ENCODE measurements at regions not wholly inside any gene's neighbourhood (a gene's known extent, or its start where the extent isn't known, plus 50 kb on each side); places are given as distances from the start of the nearest gene placed in this dataset.

DNA sequence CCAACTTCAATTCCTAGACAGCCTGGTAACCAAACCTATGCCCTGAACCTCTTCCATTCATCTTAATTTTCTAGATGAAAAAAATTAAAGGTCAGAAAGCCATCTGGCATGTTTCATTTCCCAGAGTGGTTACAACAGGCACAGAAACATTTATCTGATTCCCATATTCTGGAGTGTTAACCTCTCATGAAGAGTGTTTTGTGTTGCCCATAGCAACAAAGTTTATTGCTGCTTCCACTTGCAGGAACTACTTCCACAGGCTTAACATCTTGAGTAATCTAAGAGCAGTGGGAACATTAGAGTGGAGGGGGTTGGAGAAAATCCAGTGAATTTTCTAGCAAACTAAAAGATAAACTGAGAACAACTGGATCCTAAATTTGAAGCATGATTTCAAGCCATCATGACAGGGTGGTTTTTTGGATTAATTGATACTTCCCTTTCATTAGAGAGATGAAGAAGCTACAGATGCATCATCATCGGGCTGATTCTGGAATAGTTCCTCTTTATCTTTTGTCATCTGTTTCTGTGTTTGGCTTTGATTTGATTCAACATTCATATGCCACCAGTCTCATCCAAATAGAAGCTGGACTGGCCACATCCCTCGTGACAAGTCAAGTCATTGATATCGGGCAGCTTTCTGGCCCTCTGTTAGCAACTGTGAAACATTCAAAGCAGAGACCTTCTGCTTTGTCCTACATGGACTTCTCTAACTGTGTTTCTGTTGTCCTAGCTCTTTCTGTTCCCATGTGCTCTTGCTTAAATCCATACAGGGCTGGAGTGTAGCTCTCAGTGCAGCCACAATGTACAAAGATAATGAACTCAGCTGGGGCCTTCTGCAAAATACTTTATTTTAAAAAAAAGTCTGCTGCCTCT lies 167.3 kb downstream of the MID1IP1 start:
- Mint-ChIP-seq H3K9me3 (peaks cover 64% of the 10 kb centered on the region), H3K4me1 (no peaks in the 10 kb centered on the region), H3K27me3 (ENCODE audit: insufficient read depth) (no peaks in the 10 kb centered on the region), H3K4me3 (no peak overlapping the region), H3K27ac (no peak overlapping the region), H3K36me3 (ENCODE audit: low read depth) (no peaks in the 10 kb centered on the region)
- H3K27ac ChIP-seq (ENCODE audit: low read depth, low read length): no peak overlapping the region
- DNase-seq: no peak
- no peak overlapping the region for H3K9ac ChIP-seq (ENCODE audit: extremely low read depth, low read length, poor library complexity, severe bottlenecking)
- H3K4me1 ChIP-seq (ENCODE audit: control insufficient read depth, insufficient read depth, low read length): no peaks in the 10 kb centered on the region
- no peaks in the 10 kb centered on the region for H3K27me3 ChIP-seq (ENCODE audit: control insufficient read depth, insufficient read depth, low read length, poor library complexity, severe bottlenecking)
- H3K9me3 ChIP-seq (ENCODE audit: control insufficient read depth, low read length): peaks cover 8% of the 10 kb centered on the region
- H3K36me3 ChIP-seq (ENCODE audit: control insufficient read depth, insufficient read depth, low read length): no peaks in the 10 kb centered on the region
- no peak overlapping the region for H3K4me3 ChIP-seq (ENCODE audit: low read length)
- TF ChIP-seq, protein P1, sequence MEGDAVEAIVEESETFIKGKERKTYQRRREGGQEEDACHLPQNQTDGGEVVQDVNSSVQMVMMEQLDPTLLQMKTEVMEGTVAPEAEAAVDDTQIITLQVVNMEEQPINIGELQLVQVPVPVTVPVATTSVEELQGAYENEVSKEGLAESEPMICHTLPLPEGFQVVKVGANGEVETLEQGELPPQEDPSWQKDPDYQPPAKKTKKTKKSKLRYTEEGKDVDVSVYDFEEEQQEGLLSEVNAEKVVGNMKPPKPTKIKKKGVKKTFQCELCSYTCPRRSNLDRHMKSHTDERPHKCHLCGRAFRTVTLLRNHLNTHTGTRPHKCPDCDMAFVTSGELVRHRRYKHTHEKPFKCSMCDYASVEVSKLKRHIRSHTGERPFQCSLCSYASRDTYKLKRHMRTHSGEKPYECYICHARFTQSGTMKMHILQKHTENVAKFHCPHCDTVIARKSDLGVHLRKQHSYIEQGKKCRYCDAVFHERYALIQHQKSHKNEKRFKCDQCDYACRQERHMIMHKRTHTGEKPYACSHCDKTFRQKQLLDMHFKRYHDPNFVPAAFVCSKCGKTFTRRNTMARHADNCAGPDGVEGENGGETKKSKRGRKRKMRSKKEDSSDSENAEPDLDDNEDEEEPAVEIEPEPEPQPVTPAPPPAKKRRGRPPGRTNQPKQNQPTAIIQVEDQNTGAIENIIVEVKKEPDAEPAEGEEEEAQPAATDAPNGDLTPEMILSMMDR (conservative IDR thresholded peaks at IDR 0.05): no peak
- WGBS, 2 experiments (ENCODE audit: insufficient coverage in 1 of 2, insufficient read length in 1 of 2): 89 to 93% methylated on average over 2 to 3 of the region's 3 CpGs

- Mint-ChIP-seq H3K36me3 (ENCODE audit: low read depth) (no peaks in the 10 kb centered on the region), H3K9me3 (peaks cover 58% of the 10 kb centered on the region), H3K4me3 (no peak overlapping the region), H3K27me3 (ENCODE audit: insufficient read depth) (no peaks in the 10 kb centered on the region), H3K27ac (no peak overlapping the region), H3K4me1 (no peaks in the 10 kb centered on the region)
- Histone ChIP-seq H3K9ac (ENCODE audit: extremely low read depth, low read length, poor library complexity, severe bottlenecking) (no peak overlapping the region), H3K36me3 (ENCODE audit: control insufficient read depth, insufficient read depth, low read length) (no peaks in the 10 kb centered on the region), H3K27ac (ENCODE audit: low read depth, low read length) (no peak overlapping the region), H3K4me1 (ENCODE audit: control insufficient read depth, insufficient read depth, low read length) (no peaks in the 10 kb centered on the region), H3K9me3 (ENCODE audit: control insufficient read depth, low read length) (no peaks in the 10 kb centered on the region), H3K4me3 (ENCODE audit: low read length) (no peak overlapping the region), H3K27me3 (ENCODE audit: control insufficient read depth, insufficient read depth, low read length, poor library complexity, severe bottlenecking) (no peaks in the 10 kb centered on the region)
- WGBS, 2 experiments (ENCODE audit: insufficient coverage in 1 of 2, insufficient read length in 1 of 2): 89% methylated on average over 1 of the region's 1 CpG; no CpG with 5 or more reads in 1 of the 2 experiments
- no peak for DNase-seq
- TF ChIP-seq, protein P1 (conservative IDR thresholded peaks at IDR 0.05): no peak
Measured at GRCh38 chrX:38970074-38970473, 168.8 kb downstream of the MID1IP1 start.

DNA sequence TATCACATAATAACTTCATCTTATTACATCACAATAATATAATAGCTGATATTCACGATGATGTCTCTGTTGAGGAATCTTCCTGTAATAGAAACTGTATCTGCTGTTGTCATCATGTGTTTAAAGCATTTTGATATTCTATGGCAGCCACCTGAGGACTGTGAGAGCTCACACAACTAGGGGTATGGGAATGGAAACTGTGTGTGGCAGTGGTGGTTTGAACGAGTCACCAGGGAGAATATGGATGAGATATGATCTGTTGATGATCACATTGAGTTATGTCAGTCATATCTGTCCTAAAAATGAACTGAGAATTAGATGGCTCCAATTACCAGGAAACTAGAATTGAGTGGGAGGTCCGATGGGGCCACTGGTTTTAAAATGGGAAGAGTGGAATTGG lies 169.6 kb downstream of the MID1IP1 start:
- Histone ChIP-seq H3K36me3 (ENCODE audit: control insufficient read depth, insufficient read depth, low read length) (no peaks in the 10 kb centered on the region), H3K9ac (ENCODE audit: extremely low read depth, low read length, poor library complexity, severe bottlenecking) (no peak overlapping the region), H3K4me3 (ENCODE audit: low read length) (no peak overlapping the region), H3K4me1 (ENCODE audit: control insufficient read depth, insufficient read depth, low read length) (no peaks in the 10 kb centered on the region), H3K27ac (ENCODE audit: low read depth, low read length) (no peak overlapping the region), H3K27me3 (ENCODE audit: control insufficient read depth, insufficient read depth, low read length, poor library complexity, severe bottlenecking) (no peaks in the 10 kb centered on the region), H3K9me3 (ENCODE audit: control insufficient read depth, low read length) (no peaks in the 10 kb centered on the region)
- Mint-ChIP-seq H3K9me3 (peaks cover 52% of the 10 kb centered on the region), H3K4me3 (no peak overlapping the region), H3K4me1 (no peaks in the 10 kb centered on the region), H3K27me3 (ENCODE audit: insufficient read depth) (no peaks in the 10 kb centered on the region), H3K27ac (no peak overlapping the region), H3K36me3 (ENCODE audit: low read depth) (no peaks in the 10 kb centered on the region)
- TF ChIP-seq, protein P1 (conservative IDR thresholded peaks at IDR 0.05): no peak
- no peak for DNase-seq
- 90% methylated on average over 3 of the region's 3 CpGs; no CpG with 5 or more reads in 1 of the 2 experiments for WGBS, 2 experiments (ENCODE audit: insufficient coverage in 1 of 2, insufficient read length in 1 of 2)

All from endodermal cell (in vitro differentiated cells).